ENCODE measurements at regions not wholly inside any gene's neighbourhood (a gene's known extent, or its start where the extent isn't known, plus 50 kb on each side); places are given as distances from the start of the nearest gene placed in this dataset.
"Not testable (repeated sequence)": the region's sequence is repeated elsewhere in the genome, so short reads cannot be mapped to it uniquely, and the experiment has no call there.

- TF ChIP-seq CTCF (IDR thresholded peaks at IDR 0.05; ENCODE audit: control insufficient read depth, insufficient read depth, low read depth, low read length, missing control alignments) = no peak
- no peak for DNase-seq (ENCODE audit: low read depth)
- H3K4me3 ChIP-seq (ENCODE audit: control insufficient read depth, low read depth, low read length) = no peak overlapping the region
These were observed 189.0 kb downstream of the PTH2R start for GRCh38 chr2:208595386-208596275.

GRCh38 chr2:208607694-208608093 lies 201.1 kb downstream of the PTH2R start:
- DNase-seq (ENCODE audit: low read depth) = no peak
- no peak overlapping the region for H3K4me3 ChIP-seq (ENCODE audit: control insufficient read depth, low read depth, low read length)
- TF ChIP-seq CTCF (IDR thresholded peaks at IDR 0.05; ENCODE audit: control insufficient read depth, insufficient read depth, low read depth, low read length, missing control alignments) = no peak

GRCh38 chr2:208608122-208608835 lies 201.7 kb downstream of the PTH2R start:
- DNase-seq (ENCODE audit: low read depth) = no peak
- TF ChIP-seq CTCF (IDR thresholded peaks at IDR 0.05; ENCODE audit: control insufficient read depth, insufficient read depth, low read depth, low read length, missing control alignments) = no peak
- no peak overlapping the region for H3K4me3 ChIP-seq (ENCODE audit: control insufficient read depth, low read depth, low read length)

- H3K4me3 ChIP-seq (ENCODE audit: control insufficient read depth, low read depth, low read length) = no peak overlapping the region
- TF ChIP-seq CTCF (IDR thresholded peaks at IDR 0.05; ENCODE audit: control insufficient read depth, insufficient read depth, low read depth, low read length, missing control alignments) = no peak
- DNase-seq (ENCODE audit: low read depth) = no peak
These were observed 202.7 kb downstream of the PTH2R start for GRCh38 chr2:208609166-208609804.

GRCh38 chr2:208615675-208616074 lies 209.1 kb downstream of the PTH2R start:
- DNase-seq (ENCODE audit: low read depth) = not testable (repeated sequence)

GRCh38 chr2:208618220-208618619 lies 211.6 kb downstream of the PTH2R start:
- no peak for TF ChIP-seq CTCF (IDR thresholded peaks at IDR 0.05; ENCODE audit: control insufficient read depth, insufficient read depth, low read depth, low read length, missing control alignments)
- no peak for DNase-seq (ENCODE audit: low read depth)
- H3K4me3 ChIP-seq (ENCODE audit: control insufficient read depth, low read depth, low read length) = no peak overlapping the region

More at GRCh38 chr2:208615675-208616074, 209.1 kb downstream of the PTH2R start:
- H3K4me3 ChIP-seq (ENCODE audit: control insufficient read depth, low read depth, low read length) = not testable (repeated sequence)
